ENCODE measurements at regions not wholly inside any gene's neighbourhood (a gene's known extent, or its start where the extent isn't known, plus 50 kb on each side); places are given as distances from the start of the nearest gene placed in this dataset.

DNA sequence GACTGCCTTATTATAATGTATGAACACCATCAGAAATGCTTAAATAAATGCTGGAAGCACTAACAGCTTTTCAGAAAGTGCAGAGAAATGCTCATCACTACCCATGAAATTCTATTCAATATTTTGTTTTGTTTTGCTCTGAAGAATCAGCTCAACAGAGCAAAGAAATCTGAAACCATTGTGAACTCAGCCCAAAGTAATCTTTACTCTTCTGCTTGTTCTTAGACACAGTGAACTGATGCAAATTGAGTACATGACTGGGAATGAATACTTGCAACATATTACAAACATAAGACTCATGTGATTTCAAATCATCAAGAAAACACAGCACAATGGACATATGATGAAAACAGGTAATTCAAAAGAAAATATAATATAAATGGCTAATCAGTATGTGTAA, 404.6 kb upstream of the OPRM1 start:
- TF ChIP-seq CTCF (IDR thresholded peaks at IDR 0.05; ENCODE audit: poor library complexity, severe bottlenecking) (no peak), TAF1 (IDR thresholded peaks at IDR 0.05; ENCODE audit: low read depth) (no peak), EP300 (conservative IDR thresholded peaks at IDR 0.05; ENCODE audit: poor library complexity, severe bottlenecking) (no peak), SMC3 (conservative IDR thresholded peaks at IDR 0.05; ENCODE audit: poor library complexity) (no peak), RAD21 (conservative IDR thresholded peaks at IDR 0.05) (no peak)

All from neural cell (in vitro differentiated cells).